GM12874 (cell line): ENCODE measurements at regions not wholly inside any gene's neighbourhood (a gene's known extent, or its start where the extent isn't known, plus 50 kb on each side); places are given as distances from the start of the nearest gene placed in this dataset.

Source experiments
- TF ChIP-seq, protein P1 (sequence below): IDR thresholded peaks from 2 replicates; pipeline ENCODE4 v1.5.1; 2011; ENCODE audit warnings: low read depth, mild to moderate bottlenecking, control low read depth, low read length, moderate library complexity; ENCODE audit not compliant: insufficient read depth

DNA sequence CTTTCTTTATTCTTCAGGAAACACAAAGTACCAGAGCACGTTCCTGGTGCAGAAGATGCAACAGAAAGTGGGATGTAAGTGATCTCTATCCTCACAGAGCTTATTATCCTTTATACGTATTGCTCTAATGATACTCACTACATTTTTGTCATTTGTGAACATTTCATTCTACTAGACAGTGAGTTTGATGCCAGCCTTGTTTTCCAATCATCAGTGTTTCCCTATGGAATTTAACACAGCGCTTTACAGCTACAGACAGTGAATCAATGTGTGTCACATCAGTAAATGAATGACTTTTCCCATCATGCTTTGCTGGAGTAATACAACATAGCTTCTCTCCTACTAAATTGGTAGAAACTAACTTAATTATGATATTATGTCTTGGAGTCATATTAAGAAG is 175.5 kb downstream of the SDHAF3 start:
- TF ChIP-seq, protein P1, sequence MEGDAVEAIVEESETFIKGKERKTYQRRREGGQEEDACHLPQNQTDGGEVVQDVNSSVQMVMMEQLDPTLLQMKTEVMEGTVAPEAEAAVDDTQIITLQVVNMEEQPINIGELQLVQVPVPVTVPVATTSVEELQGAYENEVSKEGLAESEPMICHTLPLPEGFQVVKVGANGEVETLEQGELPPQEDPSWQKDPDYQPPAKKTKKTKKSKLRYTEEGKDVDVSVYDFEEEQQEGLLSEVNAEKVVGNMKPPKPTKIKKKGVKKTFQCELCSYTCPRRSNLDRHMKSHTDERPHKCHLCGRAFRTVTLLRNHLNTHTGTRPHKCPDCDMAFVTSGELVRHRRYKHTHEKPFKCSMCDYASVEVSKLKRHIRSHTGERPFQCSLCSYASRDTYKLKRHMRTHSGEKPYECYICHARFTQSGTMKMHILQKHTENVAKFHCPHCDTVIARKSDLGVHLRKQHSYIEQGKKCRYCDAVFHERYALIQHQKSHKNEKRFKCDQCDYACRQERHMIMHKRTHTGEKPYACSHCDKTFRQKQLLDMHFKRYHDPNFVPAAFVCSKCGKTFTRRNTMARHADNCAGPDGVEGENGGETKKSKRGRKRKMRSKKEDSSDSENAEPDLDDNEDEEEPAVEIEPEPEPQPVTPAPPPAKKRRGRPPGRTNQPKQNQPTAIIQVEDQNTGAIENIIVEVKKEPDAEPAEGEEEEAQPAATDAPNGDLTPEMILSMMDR: no peak

- TF ChIP-seq, protein P1: no peak
Observed at GRCh38 chr7:97298561-97298960, 181.1 kb downstream of the SDHAF3 start.

GRCh38 chr7:97305589-97305988 is 188.1 kb downstream of the SDHAF3 start:
- TF ChIP-seq, protein P1: no peak

DNA sequence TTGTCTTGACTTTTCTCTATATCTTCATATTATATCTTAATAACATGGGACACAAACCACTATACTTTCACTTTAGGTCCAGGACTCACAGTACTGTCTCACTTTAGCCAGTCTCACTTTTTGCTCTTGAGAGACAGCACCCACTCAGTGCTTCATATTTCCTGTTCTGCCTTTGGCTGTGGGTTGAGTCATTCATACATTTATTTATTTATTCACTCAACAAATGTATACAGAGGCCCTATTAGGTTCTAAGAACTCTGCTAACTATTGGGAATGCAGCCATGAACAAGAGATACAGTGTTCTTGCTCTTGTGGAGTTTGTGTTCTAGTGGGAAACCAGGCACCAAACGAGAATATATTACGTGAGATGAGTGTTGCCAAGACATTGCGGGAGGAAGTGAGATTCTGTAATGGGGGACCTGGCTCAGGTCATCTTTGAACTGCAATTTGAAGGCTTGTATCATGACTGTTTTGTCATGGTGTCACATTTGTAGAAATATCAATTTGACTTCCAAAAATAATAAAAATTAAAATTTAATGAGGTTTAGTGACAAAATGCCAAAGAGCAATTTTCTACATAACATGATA is 190.1 kb downstream of the SDHAF3 start:
- TF ChIP-seq, protein P1: no peak

- TF ChIP-seq, protein P1: no peak
Observed at GRCh38 chr7:97313900-97314299, 196.4 kb downstream of the SDHAF3 start.

DNA sequence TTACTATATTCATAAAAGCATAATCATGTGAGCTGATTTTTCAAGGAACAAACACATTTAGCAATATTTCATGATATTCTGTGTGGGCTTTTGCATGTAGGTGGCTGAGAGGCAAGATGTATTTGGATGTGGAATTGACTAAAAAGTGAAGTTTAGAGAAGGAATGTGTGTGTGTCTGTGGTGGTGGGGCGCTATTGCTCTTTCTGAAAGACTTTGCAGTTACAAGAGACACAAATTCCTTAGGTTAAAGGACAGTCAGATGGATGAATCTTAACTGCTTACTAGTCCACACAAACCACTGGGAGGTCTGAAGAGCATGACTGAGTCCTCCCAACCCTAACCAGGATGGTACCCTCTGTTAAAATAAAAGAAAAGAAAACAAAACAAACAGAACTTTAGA is 200.1 kb downstream of the SDHAF3 start:
- TF ChIP-seq, protein P1: no peak

DNA sequence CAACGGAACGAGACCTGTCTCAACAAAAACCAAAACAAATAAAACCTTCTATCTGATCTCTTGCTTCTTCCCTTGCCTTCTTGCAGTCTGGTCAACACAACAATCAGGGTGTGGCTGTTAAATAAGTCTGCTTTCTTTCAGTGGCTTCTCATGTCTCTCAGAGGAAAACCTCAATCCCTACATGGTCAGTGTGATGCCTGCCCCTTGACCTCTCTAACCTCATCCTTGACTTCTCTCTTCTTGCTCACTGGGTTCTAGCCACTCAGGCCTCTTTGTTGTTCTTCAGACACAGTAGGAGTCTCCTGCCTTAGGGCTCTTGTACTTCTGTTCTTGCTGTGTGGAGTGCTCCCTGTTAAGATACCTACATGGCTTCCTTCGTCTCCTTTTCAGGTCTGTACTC is 220.4 kb downstream of the SDHAF3 start:
- TF ChIP-seq, protein P1: no peak
